Panc1 (cell line): ENCODE measurements at regions not wholly inside any gene's neighbourhood (a gene's known extent, or its start where the extent isn't known, plus 50 kb on each side); places are given as distances from the start of the nearest gene placed in this dataset.

Experiments used
- CTCF ChIP-seq: fragments of 450-650 bp; IDR thresholded peaks from 2 replicates; pipeline ENCODE4 v1.5.1; 2017; ENCODE audit warnings: mild to moderate bottlenecking
- POLR2AphosphoS5 ChIP-seq: IDR thresholded peaks from 2 replicates; pipeline ENCODE4 v1.6.1; 2012; ENCODE audit warnings: mild to moderate bottlenecking, low read depth, low read length, moderate library complexity
- SIN3A ChIP-seq: IDR thresholded peaks from 2 replicates; pipeline ENCODE4 v1.6.1; 2012; ENCODE audit warnings: low read depth, mild to moderate bottlenecking, low read length, moderate library complexity, borderline replicate concordance; ENCODE audit not compliant: insufficient read depth

DNA sequence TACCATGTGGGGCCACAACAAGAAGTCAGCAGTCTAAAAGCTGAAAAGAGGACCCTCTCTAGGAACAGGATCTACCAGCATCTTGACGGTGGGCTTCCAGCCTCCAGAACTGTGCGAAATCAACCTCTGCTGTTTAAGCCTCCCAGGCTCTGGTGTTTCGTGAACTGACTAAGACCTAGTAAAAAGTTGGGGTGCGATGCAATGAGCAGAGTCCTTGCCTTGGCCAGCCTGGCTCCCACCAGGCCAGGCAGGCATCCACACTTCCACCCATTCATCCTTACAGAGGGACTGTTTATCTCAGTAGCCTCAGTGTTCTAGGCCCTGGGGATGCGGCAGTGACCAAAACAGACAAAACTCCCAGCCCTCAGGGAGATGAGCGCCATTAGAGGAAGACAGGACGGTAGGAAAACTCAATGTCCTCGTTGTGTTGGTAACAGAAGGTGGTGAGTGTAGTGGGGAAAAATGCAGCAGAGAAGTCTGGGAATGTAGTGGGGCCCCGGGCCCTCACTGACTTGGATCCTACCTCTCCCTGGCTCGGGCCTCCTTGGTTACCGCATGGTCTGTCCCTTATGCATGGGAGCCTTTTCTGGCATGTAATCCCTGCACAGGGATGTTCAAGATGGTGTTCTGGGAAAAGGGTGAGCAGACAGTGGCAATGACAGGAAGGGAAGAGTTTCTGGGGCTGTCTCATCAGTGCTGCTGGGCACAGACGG lies 271.8 kb upstream of the HS6ST1 start:
- TF ChIP-seq CTCF: no peak
- no peak for TF ChIP-seq SIN3A
- TF ChIP-seq POLR2AphosphoS5: no peak
